22Rv1 (cell line): ENCODE measurements at regions not wholly inside any gene's neighbourhood (a gene's known extent, or its start where the extent isn't known, plus 50 kb on each side); places are given as distances from the start of the nearest gene placed in this dataset.

Source experiments
- ZFX ChIP-seq: fragments of 450-650 bp; IDR thresholded peaks from 2 replicates; pipeline ENCODE4 v1.6.1; 2017; ENCODE audit warnings: antibody characterized with exemption, borderline replicate concordance
- TF ChIP-seq, protein P1 (sequence below): fragments of 450-650 bp; IDR thresholded peaks from 2 replicates; pipeline ENCODE4 v1.5.1; 2017; ENCODE audit warnings: mild to moderate bottlenecking

DNA sequence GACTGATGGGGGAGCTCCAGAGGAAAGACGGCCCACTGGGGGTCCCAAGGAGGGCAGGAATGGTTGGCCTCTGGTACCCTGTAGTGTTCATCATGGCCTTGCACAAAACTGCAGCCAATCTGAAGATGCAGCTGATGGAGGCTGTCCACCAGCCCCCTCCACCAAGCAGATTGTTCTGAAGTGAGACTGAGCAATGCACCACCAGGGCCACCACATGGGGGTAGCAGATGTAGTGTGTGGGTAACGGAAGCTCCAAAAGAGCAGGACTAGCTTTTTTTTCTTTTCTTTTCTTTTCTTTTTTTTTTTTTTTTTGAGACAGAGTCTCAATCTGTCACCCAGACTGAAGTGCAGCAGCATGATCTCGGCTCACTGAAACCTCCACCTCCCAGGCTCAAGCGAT, 181.0 kb upstream of the MYLIP start:
- TF ChIP-seq, protein P1, sequence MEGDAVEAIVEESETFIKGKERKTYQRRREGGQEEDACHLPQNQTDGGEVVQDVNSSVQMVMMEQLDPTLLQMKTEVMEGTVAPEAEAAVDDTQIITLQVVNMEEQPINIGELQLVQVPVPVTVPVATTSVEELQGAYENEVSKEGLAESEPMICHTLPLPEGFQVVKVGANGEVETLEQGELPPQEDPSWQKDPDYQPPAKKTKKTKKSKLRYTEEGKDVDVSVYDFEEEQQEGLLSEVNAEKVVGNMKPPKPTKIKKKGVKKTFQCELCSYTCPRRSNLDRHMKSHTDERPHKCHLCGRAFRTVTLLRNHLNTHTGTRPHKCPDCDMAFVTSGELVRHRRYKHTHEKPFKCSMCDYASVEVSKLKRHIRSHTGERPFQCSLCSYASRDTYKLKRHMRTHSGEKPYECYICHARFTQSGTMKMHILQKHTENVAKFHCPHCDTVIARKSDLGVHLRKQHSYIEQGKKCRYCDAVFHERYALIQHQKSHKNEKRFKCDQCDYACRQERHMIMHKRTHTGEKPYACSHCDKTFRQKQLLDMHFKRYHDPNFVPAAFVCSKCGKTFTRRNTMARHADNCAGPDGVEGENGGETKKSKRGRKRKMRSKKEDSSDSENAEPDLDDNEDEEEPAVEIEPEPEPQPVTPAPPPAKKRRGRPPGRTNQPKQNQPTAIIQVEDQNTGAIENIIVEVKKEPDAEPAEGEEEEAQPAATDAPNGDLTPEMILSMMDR: no peak
- TF ChIP-seq ZFX: no peak
